ENCODE measurements at regions not wholly inside any gene's neighbourhood (a gene's known extent, or its start where the extent isn't known, plus 50 kb on each side); places are given as distances from the start of the nearest gene placed in this dataset.

DNA sequence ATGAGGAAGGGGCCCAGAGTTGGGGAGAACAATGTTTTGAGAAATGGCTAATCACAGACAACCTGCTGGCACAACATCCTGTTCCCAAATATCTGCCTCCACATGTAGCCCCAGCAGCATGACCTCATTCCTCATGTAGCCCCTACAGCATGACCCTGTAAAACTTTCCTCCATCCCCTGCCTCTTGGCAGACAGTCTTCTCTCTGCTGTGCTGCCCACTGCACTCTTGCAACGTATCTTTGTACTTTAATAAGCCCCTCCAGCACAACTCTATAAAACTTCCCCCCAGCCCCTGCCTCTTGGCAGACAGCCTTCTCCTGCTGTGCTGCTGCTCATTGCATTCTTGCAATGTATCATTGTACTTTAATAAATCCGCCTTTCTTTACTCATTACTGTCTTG, 278.8 kb downstream of the HDGFL1 start:
- TF ChIP-seq CTCF (IDR thresholded peaks at IDR 0.05; ENCODE audit: low read length, missing control alignments): no peak
- DNase-seq (ENCODE audit: low read depth): no peak

DNA sequence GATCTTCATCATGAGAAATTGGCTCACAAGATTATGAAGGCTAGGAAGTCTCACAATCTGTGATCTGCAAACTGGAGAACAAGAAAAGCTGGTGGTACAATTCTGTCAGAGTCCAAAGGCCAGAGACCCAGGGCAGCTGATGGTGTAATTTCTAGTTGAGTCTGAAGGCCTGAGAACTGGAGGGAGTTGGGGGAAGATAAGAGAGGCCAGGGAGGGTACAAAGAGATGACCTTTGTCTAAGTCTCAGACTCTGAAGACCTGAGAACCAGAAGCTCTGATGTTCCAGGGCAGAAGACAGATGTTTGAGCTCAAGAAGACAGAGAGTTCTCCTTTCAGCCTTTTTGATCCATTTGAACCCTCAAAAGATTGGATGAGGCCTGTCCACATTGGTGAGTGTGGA, 280.6 kb downstream of the HDGFL1 start:
- TF ChIP-seq CTCF (IDR thresholded peaks at IDR 0.05; ENCODE audit: low read length, missing control alignments): no peak
- H3K4me3 ChIP-seq (replicated peaks; ENCODE audit: low read depth, low read length): no peak overlapping the region
- DNase-seq (ENCODE audit: low read depth): no peak

More for the DNA sequence above, 278.8 kb downstream of the HDGFL1 start:
- H3K4me3 ChIP-seq (replicated peaks; ENCODE audit: low read depth, low read length): no peak overlapping the region

DNA sequence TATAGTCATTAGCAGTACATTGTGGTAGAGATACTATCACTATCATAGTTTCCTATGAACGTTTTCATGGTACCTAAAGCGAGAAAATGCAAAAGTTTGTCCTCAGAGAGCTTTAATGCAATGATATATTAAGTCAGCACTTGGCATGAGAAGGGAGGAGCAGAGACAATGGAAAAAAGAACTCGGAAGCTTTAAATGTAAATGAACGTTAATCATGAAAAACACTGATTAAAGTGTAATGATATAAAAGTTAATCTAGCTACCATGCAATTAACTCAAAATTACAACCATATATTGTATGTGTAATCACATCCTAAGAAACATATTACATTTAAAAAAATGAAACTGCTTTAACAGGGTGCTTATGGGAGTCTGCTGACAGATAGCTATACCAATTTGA, 282.7 kb downstream of the HDGFL1 start:
- TF ChIP-seq CTCF (IDR thresholded peaks at IDR 0.05; ENCODE audit: low read length, missing control alignments): no peak
- no peak overlapping the region for H3K4me3 ChIP-seq (replicated peaks; ENCODE audit: low read depth, low read length)
- DNase-seq (ENCODE audit: low read depth): no peak

- DNase-seq (ENCODE audit: low read depth): peak; percentile 80
- no peak for TF ChIP-seq CTCF (IDR thresholded peaks at IDR 0.05; ENCODE audit: low read length, missing control alignments)
Observed at GRCh38 chr6:22873513-22874136, 304.3 kb downstream of the HDGFL1 start.

DNA sequence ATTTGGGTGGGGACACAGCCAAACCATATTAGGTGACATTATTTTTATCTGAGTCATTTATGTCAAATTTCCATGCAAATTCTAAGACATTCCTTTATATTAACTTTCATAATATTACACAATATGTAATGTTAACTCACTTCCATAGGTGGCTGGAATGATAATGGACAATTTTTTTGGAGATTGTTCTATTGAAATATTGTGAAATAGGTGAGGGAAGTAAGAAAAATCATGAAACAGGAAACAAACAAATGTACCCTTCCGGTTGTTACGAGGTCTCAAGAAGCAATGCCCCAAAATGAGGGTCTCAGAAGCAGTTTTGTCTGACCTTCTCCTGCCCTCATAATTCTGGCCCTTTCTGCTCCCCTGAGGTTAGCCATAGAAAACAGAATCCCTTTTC, 306.5 kb downstream of the HDGFL1 start:
- no peak for TF ChIP-seq CTCF (IDR thresholded peaks at IDR 0.05; ENCODE audit: low read length, missing control alignments)

More at GRCh38 chr6:22873513-22874136, 304.3 kb downstream of the HDGFL1 start:
- H3K4me3 ChIP-seq (replicated peaks; ENCODE audit: low read depth, low read length): no peak overlapping the region

DNA sequence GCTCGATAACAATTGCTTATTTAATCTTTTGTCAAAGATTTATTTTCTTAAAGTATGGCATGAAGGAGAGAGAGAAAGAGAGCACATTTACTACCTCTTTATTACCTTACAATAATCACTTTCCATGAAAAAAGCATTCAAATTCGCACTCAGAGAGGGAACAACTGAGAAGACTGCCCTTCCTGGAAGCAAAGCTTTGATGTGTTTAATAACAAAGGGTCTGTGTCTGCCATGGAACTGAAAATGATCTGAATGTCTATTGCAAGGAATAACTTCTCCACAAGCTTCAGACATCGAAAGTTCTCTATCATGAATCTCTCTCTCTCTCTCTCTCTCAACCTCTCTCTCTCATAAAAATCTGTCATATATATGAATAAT, 308.9 kb downstream of the HDGFL1 start:
- DNase-seq (ENCODE audit: low read depth): no peak
- no peak for TF ChIP-seq CTCF (IDR thresholded peaks at IDR 0.05; ENCODE audit: low read length, missing control alignments)
- no peak overlapping the region for H3K4me3 ChIP-seq (replicated peaks; ENCODE audit: low read depth, low read length)

More for the DNA sequence above, 306.5 kb downstream of the HDGFL1 start:
- H3K4me3 ChIP-seq (replicated peaks; ENCODE audit: low read depth, low read length): no peak overlapping the region
- no peak for DNase-seq (ENCODE audit: low read depth)

DNA sequence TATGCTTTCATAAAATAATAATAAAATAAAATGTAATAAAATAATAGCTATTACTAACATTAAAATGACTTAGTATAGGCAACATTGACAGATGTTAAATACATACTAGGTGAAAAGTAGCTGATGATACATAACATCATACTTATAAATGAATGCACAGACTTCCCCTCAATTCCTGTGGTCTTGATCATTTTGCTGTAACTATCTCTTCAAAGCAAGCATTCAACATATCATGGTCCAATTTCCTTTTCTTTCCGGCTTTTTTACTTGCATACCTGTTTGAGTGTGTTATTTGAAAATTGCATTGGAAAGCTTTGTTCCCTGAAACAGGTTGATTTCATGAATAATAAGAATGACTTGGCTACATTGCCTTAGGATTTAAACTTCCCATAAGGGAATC, 309.3 kb downstream of the HDGFL1 start:
- no peak overlapping the region for H3K4me3 ChIP-seq (replicated peaks; ENCODE audit: low read depth, low read length)
- DNase-seq (ENCODE audit: low read depth): no peak
- no peak for TF ChIP-seq CTCF (IDR thresholded peaks at IDR 0.05; ENCODE audit: low read length, missing control alignments)

Data from fibroblast of pulmonary artery (primary cell).